LNCaP clone FGC (cell line): ENCODE measurements at regions not wholly inside any gene's neighbourhood (a gene's known extent, or its start where the extent isn't known, plus 50 kb on each side); places are given as distances from the start of the nearest gene placed in this dataset.

ENCODE experiments used
- DNase-seq: peaks from one replicate; pipeline ENCODE4 v3.0.0-alpha.2; 2011; ENCODE audit warnings: low read depth
- H3K4me3 ChIP-seq: 2 replicates; pipeline ENCODE4 v1.5.1; 2011; ENCODE audit warnings: mild to moderate bottlenecking, low read depth, low read length, control low read depth
- CTCF ChIP-seq: IDR thresholded peaks from 2 replicates; pipeline ENCODE4 v1.5.1; 2012; ENCODE audit warnings: mild to moderate bottlenecking; ENCODE audit not compliant: control insufficient read depth, insufficient read depth; ENCODE audit errors: extremely low read depth

GRCh38 chr3:177594096-177594495 lies 396.8 kb upstream of the TBL1XR1 start:
- no peak for DNase-seq
- TF ChIP-seq CTCF: no peak
- H3K4me3 ChIP-seq: no peak overlapping the region

GRCh38 chr3:177595530-177596188 lies 398.4 kb upstream of the TBL1XR1 start:
- no peak overlapping the region for H3K4me3 ChIP-seq
- DNase-seq: no peak
- TF ChIP-seq CTCF: no peak

- H3K4me3 ChIP-seq: no peak overlapping the region
- no peak for TF ChIP-seq CTCF
- peak; percentile 14 for DNase-seq
Measured at GRCh38 chr3:177596248-177596815, 399.1 kb upstream of the TBL1XR1 start.

GRCh38 chr3:177596816-177597271 lies 399.6 kb upstream of the TBL1XR1 start:
- H3K4me3 ChIP-seq: no peak overlapping the region

GRCh38 chr3:177597311-177598096 lies 400.2 kb upstream of the TBL1XR1 start:
- DNase-seq: peak; percentile 31
- H3K4me3 ChIP-seq: no peak overlapping the region
- TF ChIP-seq CTCF: no peak

More at GRCh38 chr3:177596816-177597271, 399.6 kb upstream of the TBL1XR1 start:
- TF ChIP-seq CTCF: no peak
- DNase-seq: peak; percentile 46

GRCh38 chr3:177598097-177598833 lies 401.0 kb upstream of the TBL1XR1 start:
- DNase-seq: no peak
- H3K4me3 ChIP-seq: no peak overlapping the region
- TF ChIP-seq CTCF: no peak
